AG04450 (cell line): ENCODE measurements at regions not wholly inside any gene's neighbourhood (a gene's known extent, or its start where the extent isn't known, plus 50 kb on each side); places are given as distances from the start of the nearest gene placed in this dataset.

ENCODE experiments used
- CTCF ChIA-PET: fragments of 300-600, 350-600 bp; formaldehyde crosslinking; extraction: SDS; loops from one replicate; lab custom pipeline; 2022; ENCODE audit warnings: antibody characterized with exemption, inconsistent platforms; lab: Charles Lee
- POLR2A ChIA-PET: fragments of 350-600 bp; formaldehyde crosslinking; extraction: SDS; loops from one replicate; lab custom pipeline; 2021; ENCODE audit warnings: antibody characterized with exemption, inconsistent platforms; lab: Yijun Ruan, JAX
- DNase-seq: peaks from one replicate; pipeline ENCODE4 v3.0.0-alpha.2; 2011; ENCODE audit warnings: low read depth, low spot score
- H3K27ac ChIP-seq: one replicate; pipeline ENCODE4 v1.5.1; 2012; ENCODE audit warnings: low read depth, low read length, control low read depth
- H3K27me3 ChIP-seq: one replicate; pipeline ENCODE4 v1.6.0; 2012; ENCODE audit warnings: low read length; ENCODE audit not compliant: control insufficient read depth, insufficient read depth
- H3K4me3 ChIP-seq: 2 replicates; pipeline ENCODE4 v1.5.1; 2011; ENCODE audit warnings: mild to moderate bottlenecking, low read depth, low read length, control low read depth
- H3K9me3 ChIP-seq: 2 replicates; pipeline ENCODE4 v1.5.1; 2012; ENCODE audit warnings: low read length; ENCODE audit not compliant: control insufficient read depth, insufficient read depth
- TF ChIP-seq, protein P1 (sequence below): IDR thresholded peaks from 2 replicates; pipeline ENCODE4 v1.5.1; 2011; ENCODE audit warnings: low read depth, low read length, control low read depth, inconsistent platforms

DNA sequence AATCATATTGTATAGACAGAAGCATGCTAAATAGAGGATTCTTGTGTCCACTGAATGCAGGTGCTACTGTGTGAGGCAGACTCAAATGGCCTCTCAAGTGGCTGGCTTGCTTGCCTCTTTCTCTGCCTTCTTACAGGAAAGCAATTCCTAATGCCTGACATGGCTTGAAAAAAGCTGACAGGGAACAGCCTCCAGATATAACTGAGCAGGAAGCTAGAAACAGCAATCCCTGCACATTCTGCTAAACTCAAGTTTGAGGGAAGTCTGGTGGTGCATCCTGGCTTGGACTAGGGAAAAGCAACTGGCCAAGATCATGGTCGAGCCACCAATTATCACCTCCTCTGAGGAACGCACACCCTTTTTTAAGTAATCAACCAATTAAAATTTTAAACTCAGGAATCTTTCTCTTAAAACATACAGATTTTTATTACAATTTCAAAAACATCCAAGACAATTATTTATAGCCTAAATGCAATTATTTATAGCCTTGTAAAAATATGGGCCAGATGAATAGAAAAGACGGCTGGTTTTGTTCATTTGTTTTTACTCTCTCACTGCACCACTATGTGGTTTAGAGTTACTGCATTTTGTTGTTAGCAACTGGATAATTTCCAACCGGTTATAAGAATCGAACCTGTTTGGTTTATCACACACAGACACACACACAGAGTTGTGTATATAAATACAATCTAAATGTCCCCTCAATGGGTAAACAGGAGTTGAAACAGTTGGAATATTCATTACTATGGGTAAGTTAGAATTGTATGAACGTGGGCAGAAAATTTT is 290.9 kb upstream of the ANKRD55 start:
- no peak overlapping the region for H3K27ac ChIP-seq
- no peaks in the 10 kb centered on the region; the same call in 1 of the 2 replicates for H3K9me3 ChIP-seq
- POLR2A ChIA-PET = no interaction called here
- TF ChIP-seq, protein P1, sequence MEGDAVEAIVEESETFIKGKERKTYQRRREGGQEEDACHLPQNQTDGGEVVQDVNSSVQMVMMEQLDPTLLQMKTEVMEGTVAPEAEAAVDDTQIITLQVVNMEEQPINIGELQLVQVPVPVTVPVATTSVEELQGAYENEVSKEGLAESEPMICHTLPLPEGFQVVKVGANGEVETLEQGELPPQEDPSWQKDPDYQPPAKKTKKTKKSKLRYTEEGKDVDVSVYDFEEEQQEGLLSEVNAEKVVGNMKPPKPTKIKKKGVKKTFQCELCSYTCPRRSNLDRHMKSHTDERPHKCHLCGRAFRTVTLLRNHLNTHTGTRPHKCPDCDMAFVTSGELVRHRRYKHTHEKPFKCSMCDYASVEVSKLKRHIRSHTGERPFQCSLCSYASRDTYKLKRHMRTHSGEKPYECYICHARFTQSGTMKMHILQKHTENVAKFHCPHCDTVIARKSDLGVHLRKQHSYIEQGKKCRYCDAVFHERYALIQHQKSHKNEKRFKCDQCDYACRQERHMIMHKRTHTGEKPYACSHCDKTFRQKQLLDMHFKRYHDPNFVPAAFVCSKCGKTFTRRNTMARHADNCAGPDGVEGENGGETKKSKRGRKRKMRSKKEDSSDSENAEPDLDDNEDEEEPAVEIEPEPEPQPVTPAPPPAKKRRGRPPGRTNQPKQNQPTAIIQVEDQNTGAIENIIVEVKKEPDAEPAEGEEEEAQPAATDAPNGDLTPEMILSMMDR = no peak
- H3K27me3 ChIP-seq = peaks cover 14% of the 10 kb centered on the region
- CTCF ChIA-PET = interaction anchor here (1.0 kb wide), 1 partner anchor 315 kb away, joined by 3 read pairs; no protein-coding TSS in a partner anchor
- DNase-seq = no peak
- no peak overlapping the region for H3K4me3 ChIP-seq

GRCh38 chr5:56522960-56523359 is 289.8 kb upstream of the ANKRD55 start:
- POLR2A ChIA-PET = no interaction called here
- CTCF ChIA-PET = interaction anchor here (1.0 kb wide), 1 partner anchor 316 kb away, joined by 3 read pairs; no protein-coding TSS in a partner anchor
- TF ChIP-seq, protein P1 = no peak
- DNase-seq = no peak
- Histone ChIP-seq H3K27me3 (peaks cover 16% of the 10 kb centered on the region), H3K9me3 (no peaks in the 10 kb centered on the region; the same call in 1 of the 2 replicates), H3K4me3 (no peak overlapping the region), H3K27ac (no peak overlapping the region)

DNA sequence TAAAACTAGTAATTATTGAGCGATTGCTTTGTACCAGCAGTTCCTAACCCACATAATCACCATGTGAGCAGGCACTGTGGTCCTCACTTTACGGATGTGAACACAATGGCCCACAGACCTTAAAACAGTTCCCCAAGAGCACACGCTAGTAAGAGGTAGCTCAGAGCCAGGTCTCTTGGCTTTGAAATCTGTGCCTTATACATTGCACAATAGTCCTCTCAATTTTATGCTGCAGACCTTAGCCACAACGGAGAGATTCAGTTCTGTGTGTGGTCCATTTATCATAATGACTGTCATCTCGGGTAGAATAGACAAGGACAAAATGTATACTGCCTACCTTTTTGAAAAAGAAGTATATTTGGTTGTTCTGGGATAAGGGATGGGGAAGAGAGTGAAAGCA is 289.0 kb upstream of the ANKRD55 start:
- CTCF ChIA-PET = no interaction called here
- Histone ChIP-seq H3K4me3 (no peak overlapping the region), H3K27ac (no peak overlapping the region), H3K9me3 (no peaks in the 10 kb centered on the region; the same call in 1 of the 2 replicates), H3K27me3 (peaks cover 16% of the 10 kb centered on the region)
- POLR2A ChIA-PET = no interaction called here
- DNase-seq = no peak
- TF ChIP-seq, protein P1 = no peak

- Histone ChIP-seq H3K4me3 (no peak overlapping the region), H3K27ac (no peak overlapping the region), H3K27me3 (peaks cover 16% of the 10 kb centered on the region), H3K9me3 (no peaks in the 10 kb centered on the region)
- ChIA-PET POLR2A (no interaction called here), CTCF (no interaction called here)
- DNase-seq = no peak
- TF ChIP-seq, protein P1 = no peak
These were observed 288.0 kb upstream of the ANKRD55 start for GRCh38 chr5:56520986-56521730.

- POLR2A ChIA-PET = no interaction called here
- Histone ChIP-seq H3K27ac (no peak overlapping the region), H3K27me3 (peaks cover 18% of the 10 kb centered on the region), H3K9me3 (no peaks in the 10 kb centered on the region), H3K4me3 (no peak overlapping the region)
- DNase-seq = no peak
- CTCF ChIA-PET = no interaction called here
- TF ChIP-seq, protein P1 = no peak
These were observed 285.7 kb upstream of the ANKRD55 start for GRCh38 chr5:56518820-56519219.
